HL-60 (cell line): ENCODE measurements at regions not wholly inside any gene's neighbourhood (a gene's known extent, or its start where the extent isn't known, plus 50 kb on each side); places are given as distances from the start of the nearest gene placed in this dataset.

Experiments used
- DNase-seq, 2 experiments: peaks; one replicate each; pipeline ENCODE4 v3.0.0-alpha.2; 2010 to 2020; ENCODE audit warnings: low read depth in 1 of 2, low spot score in 1 of 2
- H3K27ac ChIP-seq: fragments of 250-450 bp; sonication (Bioruptor Pico); replicated peaks from 2 replicates; pipeline ENCODE4 v1.5.1; 2020; ENCODE audit warnings: mild to moderate bottlenecking, moderate library complexity
- H3K27me3 ChIP-seq: fragments of 250-450 bp; sonication (Bioruptor Pico); 2 replicates; pipeline ENCODE4 v1.5.1; 2021; ENCODE audit warnings: mild to moderate bottlenecking, moderate library complexity; ENCODE audit not compliant: insufficient read depth, poor library complexity, severe bottlenecking
- H3K4me3 ChIP-seq: replicated peaks from 2 replicates; pipeline ENCODE4 v1.5.1; 2011; ENCODE audit warnings: mild to moderate bottlenecking, control low read depth, low read length; ENCODE audit not compliant: insufficient read depth
- GABPA ChIP-seq: IDR thresholded peaks from 2 replicates; pipeline ENCODE4 v1.6.1; 2012; ENCODE audit warnings: low read depth
- POLR2AphosphoS5 ChIP-seq: IDR thresholded peaks from 2 replicates; pipeline ENCODE4 v1.6.1; 2012; ENCODE audit warnings: low read depth
- REST ChIP-seq: IDR thresholded peaks from 2 replicates; pipeline ENCODE4 v1.6.1; 2012; ENCODE audit warnings: low read depth; ENCODE audit not compliant: insufficient replicate concordance
- SPI1 ChIP-seq: IDR thresholded peaks from 2 replicates; pipeline ENCODE4 v1.6.1; 2012; ENCODE audit warnings: low read depth, mild to moderate bottlenecking, borderline replicate concordance
- TF ChIP-seq, protein P1 (sequence below): IDR thresholded peaks from one replicate; pipeline ENCODE4 v1.5.1; 2011; ENCODE audit warnings: low read length, control low read depth, inconsistent platforms; ENCODE audit not compliant: insufficient read depth

DNA sequence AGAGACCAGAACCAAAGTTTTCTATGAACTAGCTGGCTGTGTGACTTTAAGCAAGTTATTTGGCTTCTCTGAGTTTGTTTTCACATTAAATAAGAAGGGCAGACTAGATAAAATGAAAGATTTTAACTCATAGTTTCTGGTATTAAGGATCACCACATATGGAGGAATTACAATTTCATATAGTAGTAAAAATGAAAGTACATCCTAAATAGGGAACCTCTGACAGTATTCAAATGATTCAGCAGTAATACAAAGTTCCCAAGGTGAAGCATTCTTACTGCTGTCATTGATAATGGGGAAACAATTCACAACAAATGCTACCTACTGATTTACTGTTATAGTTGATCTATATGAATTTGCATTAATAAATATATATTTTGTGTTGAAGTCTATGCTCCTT, 170.3 kb upstream of the VRK2 start:
- TF ChIP-seq GABPA (no peak), POLR2AphosphoS5 (no peak)
- no peak overlapping the region for H3K4me3 ChIP-seq
- DNase-seq: no peak
- no peaks in the 10 kb centered on the region for H3K27me3 ChIP-seq
- H3K27ac ChIP-seq: no peak overlapping the region

GRCh38 chr2:57877811-57878170, 168.8 kb upstream of the VRK2 start:
- no peak for DNase-seq
- Histone ChIP-seq H3K27me3 (no peaks in the 10 kb centered on the region), H3K27ac (no peak overlapping the region), H3K4me3 (no peak overlapping the region)
- TF ChIP-seq REST: no peak

- Histone ChIP-seq H3K27me3 (no peaks in the 10 kb centered on the region), H3K27ac (no peak overlapping the region), H3K4me3 (no peak overlapping the region)
- no peak for DNase-seq
- TF ChIP-seq, protein P1, sequence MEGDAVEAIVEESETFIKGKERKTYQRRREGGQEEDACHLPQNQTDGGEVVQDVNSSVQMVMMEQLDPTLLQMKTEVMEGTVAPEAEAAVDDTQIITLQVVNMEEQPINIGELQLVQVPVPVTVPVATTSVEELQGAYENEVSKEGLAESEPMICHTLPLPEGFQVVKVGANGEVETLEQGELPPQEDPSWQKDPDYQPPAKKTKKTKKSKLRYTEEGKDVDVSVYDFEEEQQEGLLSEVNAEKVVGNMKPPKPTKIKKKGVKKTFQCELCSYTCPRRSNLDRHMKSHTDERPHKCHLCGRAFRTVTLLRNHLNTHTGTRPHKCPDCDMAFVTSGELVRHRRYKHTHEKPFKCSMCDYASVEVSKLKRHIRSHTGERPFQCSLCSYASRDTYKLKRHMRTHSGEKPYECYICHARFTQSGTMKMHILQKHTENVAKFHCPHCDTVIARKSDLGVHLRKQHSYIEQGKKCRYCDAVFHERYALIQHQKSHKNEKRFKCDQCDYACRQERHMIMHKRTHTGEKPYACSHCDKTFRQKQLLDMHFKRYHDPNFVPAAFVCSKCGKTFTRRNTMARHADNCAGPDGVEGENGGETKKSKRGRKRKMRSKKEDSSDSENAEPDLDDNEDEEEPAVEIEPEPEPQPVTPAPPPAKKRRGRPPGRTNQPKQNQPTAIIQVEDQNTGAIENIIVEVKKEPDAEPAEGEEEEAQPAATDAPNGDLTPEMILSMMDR: no peak
- TF ChIP-seq GABPA: no peak
- TF ChIP-seq POLR2AphosphoS5: no peak
- TF ChIP-seq SPI1: no peak
- TF ChIP-seq REST: no peak
These were observed 168.3 kb upstream of the VRK2 start for GRCh38 chr2:57878171-57878865.

DNA sequence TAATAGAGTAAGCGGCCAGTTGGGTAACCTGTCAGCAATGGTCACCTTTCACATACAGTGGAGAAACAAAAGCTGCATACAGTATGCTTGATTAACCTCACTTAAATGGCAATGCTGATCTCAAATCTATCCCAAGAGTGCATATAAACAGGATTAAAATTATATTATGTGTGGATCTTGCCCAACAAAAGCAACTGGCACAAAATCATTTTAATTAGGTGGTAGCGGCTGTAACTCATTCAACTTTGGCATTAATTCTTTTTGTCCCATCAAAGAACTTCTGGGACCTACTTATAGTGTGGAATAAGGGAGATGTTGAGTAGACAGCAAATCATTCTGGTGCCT, 167.8 kb upstream of the VRK2 start:
- TF ChIP-seq, protein P1: no peak
- TF ChIP-seq SPI1 (no peak), GABPA (no peak), POLR2AphosphoS5 (no peak), REST (no peak)

More for the DNA sequence above, 167.8 kb upstream of the VRK2 start:
- Histone ChIP-seq H3K4me3 (no peak overlapping the region), H3K27ac (no peak overlapping the region), H3K27me3 (no peaks in the 10 kb centered on the region)
- no peak for DNase-seq
